Tibial artery (tissue), 4 donors: ENCODE measurements at regions not wholly inside any gene's neighbourhood (a gene's known extent, or its start where the extent isn't known, plus 50 kb on each side); places are given as distances from the start of the nearest gene placed in this dataset.

Experiments used
- DNase-seq, 2 donors: peaks; one replicate each; pipeline ENCODE4 v3.0.0-alpha.2; 2019
- H3K27ac ChIP-seq, 2 donors: fragments of 200-600 bp; sonication (generic) in 1 of 2; 1 replicate in 1 of 2; 2 replicates in 1 of 2; pipeline ENCODE4 v1.5.1; 2018 to 2019; ENCODE audit warnings: mild to moderate bottlenecking in 1 of 2
- H3K27me3 ChIP-seq, 2 donors: fragments of 200-600 bp; sonication (generic) in 1 of 2; one replicate each; pipeline versions ENCODE4 v1.5.1 to v1.6.0; 2016 to 2019
- H3K36me3 ChIP-seq, 3 donors: fragments of 200-600 bp; sonication (generic) in 2 of 3; one replicate each; pipeline ENCODE4 v1.5.1; 2016 to 2019; ENCODE audit warnings: mild to moderate bottlenecking in 2 of 3
- H3K4me1 ChIP-seq, 4 donors: fragments of 200-600 bp; sonication (generic) in 2 of 4; 1 replicate in 3 of 4; 2 replicates in 1 of 4; pipeline ENCODE4 v1.5.1; 2016 to 2019
- H3K4me3 ChIP-seq, 2 donors: fragments of 200-600 bp; sonication (generic) in 1 of 2; 1 replicate in 1 of 2; 2 replicates in 1 of 2; pipeline ENCODE4 v1.5.1; 2018 to 2019; ENCODE audit warnings: mild to moderate bottlenecking in 2 of 2
- H3K9me3 ChIP-seq, 3 donors: fragments of 200-600 bp; sonication (generic) in 1 of 3; one replicate each; pipeline ENCODE4 v1.5.1; 2016 to 2019
- intact Hi-C: fragments of 100-400 bp; cut with DNase I; formaldehyde crosslinking; loops from one replicate; pipeline ENCODE4 v1.15.0; 2023; ENCODE audit warnings: low total_unique reads
- TF ChIP-seq, protein P1 (sequence below), 2 experiments: fragments of 200-600 bp in 1 of 2; fragments of 450-650 bp in 1 of 2; IDR thresholded peaks; one replicate each; pipeline ENCODE4 v1.5.1; 2017 to 2019; ENCODE audit warnings: antibody characterized with exemption in 2 of 2, mild to moderate bottlenecking in 1 of 2, moderate library complexity in 1 of 2

GRCh38 chr5:99258819-99259218 is 330.0 kb upstream of the CHD1 start:
- H3K9me3 ChIP-seq, result peaks cover 0 to 6% (median 3%) of the 10 kb centered on the region in 3 donors
- no peaks in the 10 kb centered on the region for H3K27me3 ChIP-seq
- H3K4me3 ChIP-seq, result no peak overlapping the region
- intact Hi-C loops, result no loop called here
- H3K36me3 ChIP-seq, result no peaks in the 10 kb centered on the region
- TF ChIP-seq, protein P1, sequence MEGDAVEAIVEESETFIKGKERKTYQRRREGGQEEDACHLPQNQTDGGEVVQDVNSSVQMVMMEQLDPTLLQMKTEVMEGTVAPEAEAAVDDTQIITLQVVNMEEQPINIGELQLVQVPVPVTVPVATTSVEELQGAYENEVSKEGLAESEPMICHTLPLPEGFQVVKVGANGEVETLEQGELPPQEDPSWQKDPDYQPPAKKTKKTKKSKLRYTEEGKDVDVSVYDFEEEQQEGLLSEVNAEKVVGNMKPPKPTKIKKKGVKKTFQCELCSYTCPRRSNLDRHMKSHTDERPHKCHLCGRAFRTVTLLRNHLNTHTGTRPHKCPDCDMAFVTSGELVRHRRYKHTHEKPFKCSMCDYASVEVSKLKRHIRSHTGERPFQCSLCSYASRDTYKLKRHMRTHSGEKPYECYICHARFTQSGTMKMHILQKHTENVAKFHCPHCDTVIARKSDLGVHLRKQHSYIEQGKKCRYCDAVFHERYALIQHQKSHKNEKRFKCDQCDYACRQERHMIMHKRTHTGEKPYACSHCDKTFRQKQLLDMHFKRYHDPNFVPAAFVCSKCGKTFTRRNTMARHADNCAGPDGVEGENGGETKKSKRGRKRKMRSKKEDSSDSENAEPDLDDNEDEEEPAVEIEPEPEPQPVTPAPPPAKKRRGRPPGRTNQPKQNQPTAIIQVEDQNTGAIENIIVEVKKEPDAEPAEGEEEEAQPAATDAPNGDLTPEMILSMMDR (IDR thresholded peaks at IDR 0.05), result no peak
- H3K4me1 ChIP-seq, result no peaks in the 10 kb centered on the region
- no peak overlapping the region for H3K27ac ChIP-seq
- DNase-seq, result no peak

DNA sequence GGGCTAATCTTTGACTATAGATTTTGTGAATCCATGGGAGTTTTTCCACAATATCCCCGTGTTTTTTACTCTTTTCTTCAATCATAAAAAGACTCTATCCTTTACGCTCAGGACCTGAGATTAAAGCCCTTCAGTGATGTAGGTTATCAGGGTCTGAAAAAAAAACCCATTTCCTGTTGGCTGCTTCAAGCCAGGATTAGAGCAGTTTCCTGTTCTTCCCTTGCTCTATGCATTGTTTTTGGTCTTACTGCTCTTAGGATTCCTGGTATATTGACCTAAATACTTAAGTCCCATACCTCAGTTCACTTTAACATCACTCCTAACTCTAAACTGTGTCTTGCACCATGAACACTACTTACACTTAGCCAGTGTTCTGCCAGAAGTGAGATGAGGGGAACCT is 319.3 kb upstream of the CHD1 start:
- Histone ChIP-seq H3K27ac (no peak overlapping the region), H3K4me3 (no peak overlapping the region), H3K9me3 (no peaks in the 10 kb centered on the region), H3K27me3 (no peaks in the 10 kb centered on the region), H3K4me1 (no peaks in the 10 kb centered on the region), H3K36me3 (no peaks in the 10 kb centered on the region)
- DNase-seq, result no peak
- intact Hi-C loops, result no loop called here
- TF ChIP-seq, protein P1 (IDR thresholded peaks at IDR 0.05), result no peak

DNA sequence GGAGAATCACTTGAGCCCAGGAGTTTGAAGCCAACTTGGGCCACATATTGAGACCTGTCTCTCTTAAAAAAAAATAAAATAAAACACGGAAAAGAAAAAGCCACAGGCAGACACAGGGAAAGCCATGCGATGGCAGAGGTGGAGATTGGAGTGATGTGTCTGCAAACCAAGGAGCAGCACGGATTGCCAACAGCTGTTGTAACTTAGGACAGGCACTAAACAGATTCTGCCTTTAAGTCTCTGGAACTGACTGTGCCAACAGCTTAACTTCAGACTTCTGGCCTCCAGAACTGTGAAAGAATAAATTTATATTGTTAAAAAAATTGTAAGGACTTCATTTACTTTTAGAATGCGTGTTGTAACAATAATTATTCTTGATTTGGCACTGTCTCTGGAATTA is 318.5 kb upstream of the CHD1 start:
- Histone ChIP-seq H3K36me3 (no peaks in the 10 kb centered on the region), H3K4me1 (no peaks in the 10 kb centered on the region), H3K9me3 (no peaks in the 10 kb centered on the region), H3K27ac (no peak overlapping the region), H3K4me3 (no peak overlapping the region), H3K27me3 (no peaks in the 10 kb centered on the region)
- no peak for DNase-seq
- TF ChIP-seq, protein P1 (IDR thresholded peaks at IDR 0.05), result no peak
- intact Hi-C loops, result no loop called here

- TF ChIP-seq, protein P1 (IDR thresholded peaks at IDR 0.05), result no peak
- DNase-seq, result no peak
- Histone ChIP-seq H3K36me3 (no peaks in the 10 kb centered on the region), H3K9me3 (no peaks in the 10 kb centered on the region), H3K4me3 (no peak overlapping the region), H3K27me3 (no peaks in the 10 kb centered on the region), H3K27ac (no peak overlapping the region), H3K4me1 (no peaks in the 10 kb centered on the region)
- intact Hi-C loops, result no loop called here
Observed at GRCh38 chr5:99243111-99243510, 314.3 kb upstream of the CHD1 start.

- no peaks in the 10 kb centered on the region for H3K27me3 ChIP-seq
- no peaks in the 10 kb centered on the region for H3K36me3 ChIP-seq
- intact Hi-C loops, result no loop called here
- no peak overlapping the region for H3K27ac ChIP-seq
- TF ChIP-seq, protein P1 (IDR thresholded peaks at IDR 0.05), result no peak
- no peaks in the 10 kb centered on the region for H3K4me1 ChIP-seq
- no peak overlapping the region for H3K4me3 ChIP-seq
- DNase-seq, result no peak
- no peaks in the 10 kb centered on the region for H3K9me3 ChIP-seq
Observed at GRCh38 chr5:99239826-99240360, 311.1 kb upstream of the CHD1 start.

DNA sequence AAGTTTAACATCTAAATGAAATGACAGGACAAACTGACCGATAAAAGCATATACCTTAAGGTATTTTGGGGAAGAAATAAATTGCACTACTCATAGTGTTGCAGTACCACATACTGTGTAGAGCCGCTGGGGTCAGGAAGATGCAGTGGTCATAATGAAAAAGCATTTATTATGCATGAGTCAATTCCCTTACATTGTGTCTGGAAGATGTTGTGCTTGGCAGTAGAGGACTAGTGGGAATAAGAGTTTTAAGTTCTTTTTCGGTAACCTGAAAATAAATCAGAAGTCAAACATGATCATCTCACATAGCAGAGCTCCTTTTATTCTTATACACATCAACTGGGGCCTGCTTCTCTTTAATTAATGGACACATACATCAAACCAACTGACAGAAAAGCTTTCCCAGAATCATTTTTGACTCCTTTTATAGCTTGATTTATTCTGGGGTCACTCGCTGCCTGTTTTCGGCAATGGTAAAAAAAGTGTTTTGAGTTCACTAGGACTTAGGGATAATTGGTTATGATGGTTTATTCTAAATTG is 262.5 kb upstream of the CHD1 start:
- H3K27ac ChIP-seq, result no peak overlapping the region
- no peaks in the 10 kb centered on the region for H3K36me3 ChIP-seq
- H3K4me1 ChIP-seq, result no peaks in the 10 kb centered on the region
- H3K9me3 ChIP-seq, result no peaks in the 10 kb centered on the region
- no peaks in the 10 kb centered on the region for H3K27me3 ChIP-seq
- intact Hi-C loops, result no loop called here
- H3K4me3 ChIP-seq, result no peak overlapping the region
- TF ChIP-seq, protein P1 (IDR thresholded peaks at IDR 0.05), result no peak
- DNase-seq, result no peak
